Naive B cell (primary cell): ENCODE measurements at regions not wholly inside any gene's neighbourhood (a gene's known extent, or its start where the extent isn't known, plus 50 kb on each side); places are given as distances from the start of the nearest gene placed in this dataset.
A peak's percentile ranks its signal among the peaks of the same experiment; 100 is the strongest.

Experiments used
- ATAC-seq, 2 donors: fragments of 150-1000 bp; cut with Tn5 transposase; 2 replicates each; pipeline ENCODE4 v1.10.0; 2021; ENCODE audit warnings: low read depth in 2 of 2, mild to moderate bottlenecking in 2 of 2, moderate library complexity in 2 of 2
- DNase-seq: peaks from one replicate; pipeline ENCODE4 v3.0.0; 2022
- H3K27ac Mint-ChIP-seq, 6 donors: one replicate each; pipeline ENCODE4 v1.8.0; 2020 to 2022; ENCODE audit warnings: mild to moderate bottlenecking in 6 of 6, mixed read lengths in 6 of 6, moderate library complexity in 5 of 6, inconsistent platforms in 2 of 6
- H3K27me3 Mint-ChIP-seq, 3 donors: one replicate each; pipeline ENCODE4 v1.8.0; 2021 to 2022; ENCODE audit warnings: mixed read lengths in 3 of 3, mild to moderate bottlenecking in 1 of 3
- H3K36me3 Mint-ChIP-seq, 2 donors: one replicate each; pipeline ENCODE4 v1.8.0; 2020 to 2022; ENCODE audit warnings: mixed read lengths in 2 of 2, inconsistent platforms in 1 of 2, mild to moderate bottlenecking in 1 of 2
- H3K4me1 Mint-ChIP-seq, 3 donors: one replicate each; pipeline ENCODE4 v1.8.0; 2020 to 2022; ENCODE audit warnings: mixed read lengths in 3 of 3, inconsistent platforms in 1 of 3, mild to moderate bottlenecking in 1 of 3, moderate library complexity in 1 of 3
- H3K4me3 Mint-ChIP-seq, 8 donors: one replicate each; pipeline ENCODE4 v1.8.0; 2020 to 2022; ENCODE audit warnings: mild to moderate bottlenecking in 8 of 8, mixed read lengths in 8 of 8, moderate library complexity in 8 of 8, inconsistent platforms in 2 of 8
- H3K9me3 Mint-ChIP-seq, 7 donors: one replicate each; pipeline ENCODE4 v1.8.0; 2020 to 2022; ENCODE audit warnings: mixed read lengths in 7 of 7, mild to moderate bottlenecking in 5 of 7, inconsistent platforms in 2 of 7, moderate library complexity in 1 of 7

DNA sequence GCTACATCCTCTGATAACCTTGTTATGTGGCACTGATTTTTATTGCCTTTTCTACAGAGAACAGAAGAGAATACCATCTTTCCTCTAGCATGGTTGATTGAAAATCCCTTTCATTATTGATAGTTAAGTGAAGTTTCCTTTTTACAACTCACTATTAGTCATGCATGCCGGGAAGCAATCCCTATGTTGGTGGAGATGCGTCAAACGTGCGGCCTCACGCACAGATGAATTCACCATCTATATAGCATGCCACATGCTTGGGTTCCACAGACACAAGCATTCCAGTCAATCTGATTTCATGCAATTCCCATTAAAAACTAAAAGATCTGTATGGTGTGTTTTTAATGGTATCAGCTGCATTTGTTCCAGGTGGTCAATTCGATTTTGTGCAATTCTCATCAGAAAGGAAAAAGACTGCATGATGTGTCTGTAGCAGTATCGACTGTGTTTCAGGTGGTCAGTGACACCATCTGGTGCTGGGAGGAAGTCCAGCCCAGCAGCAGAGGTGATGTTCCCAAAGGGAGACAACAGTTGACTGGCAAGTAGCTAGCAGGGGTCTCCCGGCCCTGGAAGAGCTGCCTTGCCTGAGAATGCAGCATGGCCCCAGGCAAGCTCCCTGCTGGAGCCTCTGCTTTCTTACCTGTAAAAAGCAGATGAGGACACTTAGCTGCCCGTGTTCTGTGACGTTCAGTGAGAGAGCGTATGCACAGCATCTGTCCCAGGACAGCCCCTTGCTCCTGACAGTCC lies 151.3 kb upstream of the NCK2 start:
- peak overlapping the region in 1 of 6 donors; percentile 23 for H3K27ac Mint-ChIP-seq
- H3K9me3 Mint-ChIP-seq, result peaks cover 8 to 28% (median 10%) of the 10 kb centered on the region in 7 donors
- peaks cover under 1 to 14% of the 10 kb centered on the region in 2 donors for H3K36me3 Mint-ChIP-seq

DNA sequence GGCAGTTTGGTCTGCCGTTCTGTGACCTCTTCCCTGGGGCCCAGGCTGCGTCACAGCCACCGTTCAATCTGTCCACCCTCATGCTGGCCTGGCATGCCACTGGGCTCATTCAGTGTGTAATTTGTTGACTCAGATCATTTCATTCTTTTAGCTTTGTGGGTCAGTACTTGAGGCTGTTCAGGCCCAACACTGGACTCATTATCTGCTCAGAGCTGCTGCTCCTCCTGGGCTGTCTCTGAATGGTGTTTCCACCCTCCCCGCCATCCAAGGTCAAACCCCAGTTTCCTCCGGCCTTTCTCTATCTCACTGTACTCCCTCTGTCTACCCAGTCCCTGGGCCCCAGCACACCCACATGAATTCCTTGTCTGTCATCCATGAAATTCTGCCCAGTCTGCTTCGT lies 152.4 kb upstream of the NCK2 start:
- Mint-ChIP-seq H3K4me1 (peaks cover 3 to 17% (median 10%) of the 10 kb centered on the region in 3 donors), H3K27me3 (peaks cover 0 to 6% (median 0%) of the 10 kb centered on the region in 3 donors), H3K4me3 (peak overlapping the region in 1 of 8 donors; percentile 31), H3K36me3 (peaks cover 11 to 25% of the 10 kb centered on the region in 2 donors), H3K9me3 (peaks cover 10 to 39% (median 16%) of the 10 kb centered on the region in 7 donors), H3K27ac (no peak overlapping the region)
- no peak for ATAC-seq
- DNase-seq, result no peak

More for the DNA sequence above, 151.3 kb upstream of the NCK2 start:
- no peak overlapping the region for H3K4me3 Mint-ChIP-seq
- peaks cover 3 to 17% (median 10%) of the 10 kb centered on the region in 3 donors for H3K4me1 Mint-ChIP-seq
- H3K27me3 Mint-ChIP-seq, result no peaks in the 10 kb centered on the region
- DNase-seq (no peak), ATAC-seq (no peak)

DNA sequence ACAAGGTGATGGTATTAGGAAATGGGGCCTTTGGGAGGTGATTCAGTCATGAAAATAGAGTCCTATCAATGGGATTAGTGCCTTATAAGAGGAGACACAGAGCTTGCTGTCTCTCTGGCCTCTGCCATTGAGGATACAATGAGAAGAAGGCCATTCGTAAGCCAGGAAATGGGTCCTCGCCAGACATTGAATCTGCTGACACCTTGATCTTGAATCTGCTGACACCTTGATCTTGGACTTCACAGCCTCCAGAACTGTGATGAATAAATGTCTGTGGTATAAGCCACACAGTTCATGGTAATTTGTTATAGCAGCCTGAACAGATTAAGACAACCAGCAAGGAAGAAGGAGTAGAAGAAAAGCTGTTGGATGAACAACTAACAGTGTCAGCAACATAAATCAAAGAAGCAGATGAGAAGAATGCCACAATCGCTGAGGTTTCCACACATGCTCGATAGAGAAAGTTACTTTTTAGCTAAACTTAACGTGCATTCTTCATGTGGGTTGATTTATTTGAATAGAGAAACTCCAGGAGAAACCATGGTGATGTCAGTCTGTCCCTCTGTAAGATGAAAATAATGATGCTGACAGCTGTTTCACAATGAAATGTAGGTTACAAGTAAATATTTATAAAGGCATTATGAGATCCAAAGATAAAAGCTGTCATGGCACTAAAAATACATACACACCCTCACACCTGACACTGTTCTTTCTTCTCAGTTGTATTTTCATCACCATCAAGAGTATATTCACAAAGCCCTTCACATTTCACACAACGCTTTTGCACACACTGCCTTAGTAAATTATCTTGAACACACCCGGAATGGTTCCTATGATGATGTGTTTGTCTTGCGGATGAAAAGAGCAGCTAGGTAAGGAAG lies 153.7 kb upstream of the NCK2 start:
- H3K4me1 Mint-ChIP-seq, result peaks cover 3 to 16% (median 10%) of the 10 kb centered on the region in 3 donors
- H3K4me3 Mint-ChIP-seq, result no peak overlapping the region
- H3K9me3 Mint-ChIP-seq, result peaks cover 13 to 40% (median 17%) of the 10 kb centered on the region in 7 donors
- H3K27me3 Mint-ChIP-seq, result peaks cover 0 to 6% (median 0%) of the 10 kb centered on the region in 3 donors
- H3K36me3 Mint-ChIP-seq, result peaks cover 12 to 25% of the 10 kb centered on the region in 2 donors
- ATAC-seq (no peak), DNase-seq (no peak)
- H3K27ac Mint-ChIP-seq, result peak overlapping the region in 2 of 6 donors; percentile 22 to 49

DNA sequence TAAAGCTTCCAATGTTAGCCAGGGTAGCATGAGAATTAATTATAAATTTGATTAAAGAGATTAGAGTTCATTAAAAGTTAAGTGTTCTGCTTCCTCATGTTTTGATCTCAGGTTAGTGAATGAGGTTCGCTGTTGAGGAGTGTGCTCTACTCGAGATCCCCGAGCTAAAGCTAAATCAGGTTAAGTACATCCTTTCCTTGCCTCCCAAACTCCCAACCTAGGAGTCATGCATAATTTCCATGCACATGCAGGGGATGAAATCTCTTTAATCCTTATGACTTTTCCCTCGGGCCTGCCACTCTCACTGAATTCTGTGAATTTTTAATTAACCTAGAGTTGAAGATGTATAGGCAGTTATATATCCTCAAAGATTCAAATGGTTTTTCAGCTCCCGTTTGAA lies 156.1 kb upstream of the NCK2 start:
- Mint-ChIP-seq H3K4me3 (no peak overlapping the region), H3K27me3 (peaks cover 0 to 6% (median 0%) of the 10 kb centered on the region in 3 donors), H3K27ac (no peak overlapping the region), H3K36me3 (peaks cover 12 to 25% of the 10 kb centered on the region in 2 donors), H3K9me3 (peaks cover 14 to 40% (median 17%) of the 10 kb centered on the region in 7 donors), H3K4me1 (peaks cover 0 to 4% (median 0%) of the 10 kb centered on the region in 3 donors)
- DNase-seq, result no peak
- ATAC-seq, result no peak

DNA sequence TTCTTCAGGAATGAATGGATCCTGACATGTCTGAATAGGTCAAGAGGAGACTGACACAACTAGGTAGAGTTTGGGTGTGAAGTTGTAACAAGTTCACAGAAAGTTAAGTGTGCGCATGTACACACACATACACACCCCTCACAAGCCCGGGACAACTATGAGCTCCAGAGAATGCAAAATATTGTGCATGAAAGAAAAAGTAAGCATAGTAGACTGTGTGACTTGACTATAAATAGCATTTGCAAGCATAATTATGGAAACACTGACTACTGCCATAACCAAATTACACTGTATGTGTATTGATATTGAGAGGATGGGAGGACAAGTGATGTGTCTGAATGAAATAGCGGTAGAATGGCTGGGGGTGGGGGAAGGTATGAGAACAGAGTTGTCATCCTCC lies 157.1 kb upstream of the NCK2 start:
- H3K9me3 Mint-ChIP-seq, result peaks cover 14 to 40% (median 17%) of the 10 kb centered on the region in 7 donors
- ATAC-seq (no peak), DNase-seq (no peak)
- H3K4me1 Mint-ChIP-seq, result peaks cover 3 to 4% (median 4%) of the 10 kb centered on the region in 3 donors
- H3K27ac Mint-ChIP-seq, result no peak overlapping the region
- peaks cover 12 to 25% of the 10 kb centered on the region in 2 donors for H3K36me3 Mint-ChIP-seq
- H3K27me3 Mint-ChIP-seq, result peaks cover 0 to 10% (median 0%) of the 10 kb centered on the region in 3 donors
- no peak overlapping the region for H3K4me3 Mint-ChIP-seq

DNA sequence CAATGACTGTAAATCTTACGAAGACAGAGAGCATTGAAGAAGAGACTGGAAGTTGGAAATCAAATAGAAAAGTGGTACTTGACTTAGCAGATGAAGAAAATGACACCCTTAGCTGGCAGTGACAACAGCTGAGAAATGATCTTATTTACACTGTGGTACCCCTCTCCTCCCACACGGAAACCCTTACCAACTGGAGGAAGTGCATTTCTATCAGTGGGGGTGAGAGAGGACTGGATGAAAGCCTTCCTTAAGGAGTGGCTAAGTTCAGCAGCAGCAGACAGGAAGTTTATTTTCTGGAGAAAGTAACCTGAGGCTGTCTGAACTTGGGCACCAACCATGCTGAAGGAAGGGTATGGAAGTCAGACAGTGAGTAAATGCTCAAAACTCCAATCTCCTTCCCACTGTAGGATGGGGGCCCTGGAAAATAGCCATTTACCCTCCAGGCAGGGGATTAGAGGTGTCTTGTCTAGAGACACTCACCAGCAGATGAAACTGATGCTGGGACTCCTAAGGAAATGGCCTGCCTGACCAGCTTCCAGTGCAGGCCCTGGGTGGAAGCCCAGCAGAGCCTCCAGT lies 160.2 kb upstream of the NCK2 start:
- no peak overlapping the region for H3K4me3 Mint-ChIP-seq

GRCh38 chr2:105582952-105583660 lies 161.6 kb upstream of the NCK2 start:
- H3K36me3 Mint-ChIP-seq, result peaks cover 9% of the 10 kb centered on the region in 2 donors
- DNase-seq (no peak), ATAC-seq (no peak)
- H3K4me3 Mint-ChIP-seq, result no peak overlapping the region
- peaks cover 4 to 11% (median 4%) of the 10 kb centered on the region in 3 donors for H3K4me1 Mint-ChIP-seq
- H3K9me3 Mint-ChIP-seq, result peaks cover 1 to 10% (median 7%) of the 10 kb centered on the region in 7 donors
- H3K27me3 Mint-ChIP-seq, result peaks cover 0 to 12% (median 0%) of the 10 kb centered on the region in 3 donors
- H3K27ac Mint-ChIP-seq, result peak overlapping the region in 1 of 6 donors; percentile 2

More for the DNA sequence above, 160.2 kb upstream of the NCK2 start:
- ATAC-seq (no peak), DNase-seq (no peak)
- Mint-ChIP-seq H3K27me3 (peaks cover 0 to 12% (median 0%) of the 10 kb centered on the region in 3 donors), H3K9me3 (peaks cover 10 to 23% (median 13%) of the 10 kb centered on the region in 7 donors), H3K4me1 (peaks cover 4 to 11% (median 4%) of the 10 kb centered on the region in 3 donors), H3K36me3 (peaks cover 12 to 17% of the 10 kb centered on the region in 2 donors), H3K27ac (peak overlapping the region in 2 of 6 donors; percentile 14 to 69)

GRCh38 chr2:105581555-105581944 lies 163.2 kb upstream of the NCK2 start:
- Mint-ChIP-seq H3K36me3 (no peaks in the 10 kb centered on the region), H3K4me3 (no peak overlapping the region), H3K4me1 (peaks cover 8 to 14% (median 8%) of the 10 kb centered on the region in 3 donors), H3K9me3 (peaks cover 0 to 3% (median 0%) of the 10 kb centered on the region in 7 donors), H3K27me3 (peaks cover 0 to 6% (median under 1%) of the 10 kb centered on the region in 3 donors), H3K27ac (peak overlapping the region in 2 of 6 donors; percentile 20 to 82)
- ATAC-seq (no peak), DNase-seq (no peak)

GRCh38 chr2:105580870-105581554 lies 163.7 kb upstream of the NCK2 start:
- Mint-ChIP-seq H3K27ac (peak overlapping the region in 1 of 6 donors; percentile 42), H3K4me3 (no peak overlapping the region), H3K9me3 (peaks cover 0 to 1% (median 0%) of the 10 kb centered on the region in 7 donors)

GRCh38 chr2:105580216-105580615 lies 164.5 kb upstream of the NCK2 start:
- peak overlapping the region in 1 of 6 donors; percentile 60 for H3K27ac Mint-ChIP-seq
- no peaks in the 10 kb centered on the region for H3K36me3 Mint-ChIP-seq
- peaks cover 5 to 14% (median 5%) of the 10 kb centered on the region in 3 donors for H3K27me3 Mint-ChIP-seq
- H3K4me3 Mint-ChIP-seq, result no peak overlapping the region
- ATAC-seq (no peak), DNase-seq (no peak)
- H3K9me3 Mint-ChIP-seq, result no peaks in the 10 kb centered on the region
- H3K4me1 Mint-ChIP-seq, result peaks cover 12 to 27% (median 12%) of the 10 kb centered on the region in 3 donors

More at GRCh38 chr2:105580870-105581554, 163.7 kb upstream of the NCK2 start:
- Mint-ChIP-seq H3K36me3 (no peaks in the 10 kb centered on the region), H3K27me3 (peaks cover 0 to 6% (median 5%) of the 10 kb centered on the region in 3 donors), H3K4me1 (peaks cover 12 to 19% (median 12%) of the 10 kb centered on the region in 3 donors)
- ATAC-seq (no peak), DNase-seq (no peak)

GRCh38 chr2:105578166-105578565 lies 166.5 kb upstream of the NCK2 start:
- H3K4me3 Mint-ChIP-seq, result no peak overlapping the region
- ATAC-seq, result no peak
- no peak for DNase-seq
- peaks cover 8 to 29% (median 12%) of the 10 kb centered on the region in 3 donors for H3K4me1 Mint-ChIP-seq
- peak overlapping the region in 1 of 6 donors; percentile 22 for H3K27ac Mint-ChIP-seq
- H3K36me3 Mint-ChIP-seq, result no peaks in the 10 kb centered on the region
- peaks cover 5 to 18% (median 5%) of the 10 kb centered on the region in 3 donors for H3K27me3 Mint-ChIP-seq
- H3K9me3 Mint-ChIP-seq, result no peaks in the 10 kb centered on the region

DNA sequence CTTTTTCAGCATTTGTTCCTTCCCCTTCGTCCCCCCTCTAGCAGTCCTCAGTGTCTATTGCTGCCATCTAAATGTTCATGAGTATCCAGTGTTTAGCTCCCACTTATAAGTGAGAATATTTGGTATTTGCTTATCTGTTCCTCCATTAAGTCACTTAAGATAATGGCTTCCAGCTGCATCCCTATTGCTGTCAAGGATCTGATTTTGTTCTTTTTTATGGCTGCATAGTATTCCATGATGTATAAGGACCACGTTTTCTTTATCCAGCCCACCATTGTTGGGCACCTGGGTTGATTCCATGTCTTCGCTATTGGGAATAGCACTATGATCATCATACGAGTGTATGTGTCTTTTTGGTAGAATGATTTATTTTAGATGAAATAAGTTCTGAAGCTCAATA lies 166.9 kb upstream of the NCK2 start:
- DNase-seq (no peak), ATAC-seq (no peak)
- peaks cover 8 to 27% (median 10%) of the 10 kb centered on the region in 3 donors for H3K4me1 Mint-ChIP-seq
- no peak overlapping the region for H3K4me3 Mint-ChIP-seq
- peak overlapping the region in 1 of 6 donors; percentile 86 for H3K27ac Mint-ChIP-seq
- peaks cover 5 to 15% (median 5%) of the 10 kb centered on the region in 3 donors for H3K27me3 Mint-ChIP-seq
- H3K36me3 Mint-ChIP-seq, result no peaks in the 10 kb centered on the region
- H3K9me3 Mint-ChIP-seq, result no peaks in the 10 kb centered on the region
